Left hindlimb (tissue), 1 donor: ENCODE measurements at regions not wholly inside any gene's neighbourhood (a gene's known extent, or its start where the extent isn't known, plus 50 kb on each side); places are given as distances from the start of the nearest gene placed in this dataset.

Experiments used
- DNase-seq: peaks from one replicate; pipeline ENCODE4 v3.0.0-alpha.2; 2018

DNA sequence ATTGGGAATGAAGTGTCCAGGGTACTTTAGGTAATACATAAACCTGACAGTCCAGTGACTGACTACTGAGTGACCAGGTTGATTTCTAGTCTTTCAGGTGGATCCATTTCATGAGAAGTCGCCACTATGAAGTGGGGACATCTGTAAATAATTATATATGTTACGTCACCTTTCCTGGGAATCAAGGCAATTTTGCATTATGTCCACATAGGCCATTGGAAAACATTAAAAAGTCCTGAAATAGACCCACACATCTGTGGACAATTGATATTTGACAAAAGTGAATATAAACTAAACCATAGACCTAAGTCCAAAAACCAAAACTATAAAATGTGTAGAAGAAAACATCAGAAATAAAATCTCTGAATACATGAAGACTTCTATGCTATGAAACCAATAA, 231.5 kb downstream of the C6orf118 start:
- DNase-seq, result no peak

DNA sequence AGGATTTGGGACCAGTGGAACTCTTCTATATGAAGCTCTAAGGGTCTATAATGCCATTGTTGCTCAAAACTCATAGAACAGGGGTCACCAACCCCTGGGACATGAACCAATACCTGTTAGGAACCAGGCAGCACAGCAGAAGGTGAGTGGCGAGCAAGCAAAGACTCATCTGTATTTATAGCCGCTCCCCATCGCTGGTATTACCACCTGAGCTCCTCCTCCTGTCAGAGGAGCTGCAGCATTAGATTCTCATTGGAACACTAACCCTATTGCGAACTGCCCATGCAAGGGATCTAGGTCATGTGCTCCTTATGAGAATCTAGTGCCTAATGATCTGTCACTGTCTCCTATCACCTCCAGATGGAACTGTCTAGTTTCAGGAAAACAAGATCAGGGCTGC, 237.5 kb downstream of the C6orf118 start:
- DNase-seq, result no peak

DNA sequence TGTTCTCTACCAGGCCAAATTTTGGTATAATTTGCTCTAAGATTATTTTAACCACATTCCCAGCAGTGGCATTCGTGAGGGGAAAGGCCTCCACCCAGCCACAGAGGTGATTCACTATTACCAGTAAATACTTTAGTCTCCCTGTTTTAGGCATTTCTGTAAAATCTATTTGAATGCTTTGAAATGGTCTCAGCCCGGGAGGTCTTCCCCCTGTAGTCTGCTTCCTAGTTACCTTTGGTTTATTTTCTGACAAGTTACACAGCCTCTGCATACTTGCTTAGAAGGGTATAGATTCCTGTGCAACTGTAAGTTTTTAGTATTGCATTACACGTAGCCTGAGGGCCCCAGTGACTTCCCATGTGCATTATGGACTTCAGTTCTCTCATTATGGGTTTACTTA, 248.7 kb downstream of the C6orf118 start:
- DNase-seq, result no peak

DNA sequence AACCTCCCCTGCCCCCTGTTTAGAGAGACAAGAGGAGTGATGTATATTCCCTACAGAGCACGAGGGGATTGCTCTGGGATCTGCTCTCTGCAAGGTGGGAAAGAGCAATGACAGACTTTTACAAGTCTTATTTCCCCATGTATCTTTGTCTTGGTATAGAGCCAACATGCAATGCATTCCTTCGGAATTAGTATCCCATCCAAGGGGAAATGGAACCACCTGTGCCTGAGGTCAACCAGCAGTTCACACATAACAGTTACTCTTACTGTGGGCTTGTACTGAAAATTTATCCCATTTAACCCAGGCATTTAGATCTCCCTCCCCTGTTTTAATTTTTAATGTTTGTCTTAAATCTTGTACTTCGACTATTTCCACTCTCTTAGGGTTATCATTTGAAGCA, 250.4 kb downstream of the C6orf118 start:
- no peak for DNase-seq

DNA sequence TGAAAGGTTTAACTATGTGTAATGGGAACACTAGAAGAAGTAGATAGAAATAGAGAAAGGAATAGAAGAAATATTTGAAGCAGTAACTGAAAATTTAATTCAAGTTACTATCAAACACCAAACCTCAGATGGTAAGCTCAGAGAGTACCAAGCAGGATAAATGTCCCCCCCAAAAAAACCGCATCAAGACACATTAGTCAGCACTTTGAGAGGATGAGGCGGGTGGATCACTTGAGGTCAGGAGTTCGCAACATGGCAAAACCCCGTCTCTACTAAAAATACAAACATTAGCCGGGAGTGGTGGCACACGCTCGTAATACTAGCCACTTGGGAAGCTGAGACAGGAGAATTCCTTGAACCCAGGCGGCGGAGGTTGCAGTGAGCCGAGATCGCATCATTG, 253.1 kb downstream of the C6orf118 start:
- no peak for DNase-seq

DNA sequence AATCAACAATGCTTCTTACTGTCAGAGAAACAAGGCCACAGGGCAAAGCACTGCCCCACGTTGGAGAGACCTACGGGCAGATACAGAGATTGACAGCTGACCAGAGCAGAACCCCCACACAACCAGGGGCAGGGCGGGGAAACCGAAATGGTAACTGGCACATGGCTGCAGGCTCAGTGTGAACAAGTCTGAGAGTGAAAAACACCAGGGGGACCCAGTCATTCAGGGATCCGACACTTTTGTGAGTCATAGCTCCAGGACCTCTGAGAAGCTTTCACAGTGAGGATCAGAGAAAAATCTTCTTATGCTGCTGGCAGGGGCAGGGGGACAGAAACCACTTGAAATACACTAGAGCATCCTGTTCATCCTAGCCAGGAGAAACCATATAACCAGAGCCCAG, 254.2 kb downstream of the C6orf118 start:
- no peak for DNase-seq

DNA sequence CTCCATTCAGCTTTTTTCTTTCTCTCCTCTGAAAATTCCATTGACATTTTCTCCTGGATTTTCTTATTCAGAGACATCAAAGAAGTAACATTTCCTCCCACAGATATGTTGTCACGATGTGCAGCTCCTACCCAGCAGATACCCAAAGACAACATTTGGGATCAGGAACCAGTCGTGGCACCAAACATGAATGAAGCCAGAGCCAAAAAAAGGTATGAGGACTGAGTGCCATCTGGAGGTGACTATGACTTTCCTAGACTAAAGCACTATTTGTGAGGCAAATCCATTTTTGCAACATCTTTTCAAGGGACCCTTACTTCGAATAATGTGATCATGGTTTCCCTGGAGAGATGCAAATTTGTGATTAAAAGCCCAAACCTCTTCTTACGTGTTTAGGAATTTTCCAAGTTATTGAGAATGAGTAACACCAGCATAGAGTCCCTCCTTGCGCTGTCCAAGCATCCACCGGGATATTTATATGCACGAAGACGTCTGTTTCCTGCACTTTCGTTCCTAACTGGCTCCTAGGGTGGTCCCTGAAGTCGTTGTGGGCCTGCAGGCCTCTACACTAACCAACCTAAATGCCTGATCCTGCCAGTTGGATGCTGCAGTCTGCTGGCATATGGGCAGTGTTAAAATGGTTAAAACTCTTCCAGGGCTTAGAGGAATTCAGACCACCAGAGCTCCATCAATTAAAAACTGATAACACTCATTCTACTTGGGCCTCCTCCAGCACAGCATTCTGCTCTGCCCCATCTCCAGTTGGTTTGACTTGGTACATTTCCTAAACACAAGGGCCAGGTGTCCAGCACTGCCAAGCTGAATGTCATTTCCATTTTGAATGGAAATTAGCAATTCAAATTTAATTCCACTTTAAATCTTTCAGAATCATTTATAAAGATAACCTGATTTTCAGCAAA, 256.6 kb downstream of the C6orf118 start:
- no peak for DNase-seq

DNA sequence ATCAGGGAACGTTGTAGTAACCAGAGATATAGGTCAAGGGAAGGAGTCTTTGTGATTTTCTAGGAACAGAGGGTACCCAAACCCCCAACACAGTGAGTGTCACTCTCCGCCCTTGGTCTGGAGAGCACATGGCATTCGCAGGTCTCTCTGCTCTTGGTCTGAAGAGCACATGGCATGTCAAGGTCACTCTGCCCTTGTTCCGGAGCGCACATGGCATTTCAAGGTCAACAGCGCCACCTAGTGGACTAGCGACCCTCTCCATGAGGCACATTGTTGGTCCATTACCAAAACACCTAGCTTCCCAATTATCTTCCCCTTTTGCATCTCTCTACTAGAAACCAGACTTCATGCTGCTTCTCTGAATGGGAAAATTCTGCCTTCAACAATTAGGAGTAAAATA, 260.0 kb downstream of the C6orf118 start:
- DNase-seq, result no peak

DNA sequence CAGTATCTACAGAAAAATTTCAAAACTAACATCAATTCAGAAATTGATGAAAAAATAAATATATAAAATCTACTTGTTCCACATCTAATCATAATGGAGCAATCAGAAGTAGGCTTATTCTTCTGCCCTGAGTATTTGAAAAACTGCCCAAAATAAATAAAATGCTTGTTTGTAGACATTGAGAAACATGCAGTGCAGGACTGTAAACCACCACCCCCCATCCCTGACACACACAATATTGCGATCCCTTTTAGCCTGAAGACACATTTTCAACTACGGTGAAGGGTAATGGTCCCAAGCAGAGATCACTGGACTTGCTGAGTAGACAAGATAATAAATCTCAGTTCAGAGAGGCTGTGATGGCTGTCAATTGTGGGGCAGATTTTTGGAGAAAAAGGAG, 261.5 kb downstream of the C6orf118 start:
- DNase-seq, result no peak

DNA sequence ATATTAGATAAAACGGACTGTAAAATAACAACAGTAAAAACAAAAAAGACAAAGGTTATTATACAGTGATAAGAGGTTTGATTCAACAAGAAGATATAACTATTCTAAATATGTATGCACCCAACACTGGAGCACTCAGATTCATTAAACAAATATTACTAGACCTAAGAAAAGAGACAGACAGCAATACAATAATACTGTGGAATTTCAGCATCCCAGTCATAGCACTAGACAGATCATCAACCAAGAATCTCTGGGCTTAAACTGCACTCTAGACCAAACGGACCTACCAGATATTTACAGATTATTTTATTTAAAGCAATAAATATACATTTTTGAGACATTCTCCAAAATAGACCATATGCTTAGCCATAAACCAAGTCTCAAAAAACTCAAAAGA, 263.8 kb downstream of the C6orf118 start:
- DNase-seq, result no peak

DNA sequence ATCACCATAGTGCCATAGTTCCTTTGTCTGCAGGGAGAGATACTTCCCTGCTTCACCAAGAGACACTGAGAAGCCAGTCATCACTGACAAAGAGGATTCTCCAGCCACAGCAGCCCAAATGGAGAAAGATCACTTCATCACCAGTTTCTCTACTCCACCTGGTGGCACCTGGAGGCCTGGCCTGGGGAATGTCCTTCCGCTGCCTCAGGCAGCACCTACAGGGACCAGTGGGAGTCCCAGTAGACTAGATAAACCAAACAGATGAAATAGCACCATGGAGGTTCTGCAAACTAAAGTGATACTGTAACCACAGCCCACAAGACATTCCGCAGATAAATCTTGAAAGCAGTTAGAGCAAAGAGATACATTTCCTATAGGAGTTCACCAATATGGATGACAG, 266.5 kb downstream of the C6orf118 start:
- DNase-seq, result no peak

DNA sequence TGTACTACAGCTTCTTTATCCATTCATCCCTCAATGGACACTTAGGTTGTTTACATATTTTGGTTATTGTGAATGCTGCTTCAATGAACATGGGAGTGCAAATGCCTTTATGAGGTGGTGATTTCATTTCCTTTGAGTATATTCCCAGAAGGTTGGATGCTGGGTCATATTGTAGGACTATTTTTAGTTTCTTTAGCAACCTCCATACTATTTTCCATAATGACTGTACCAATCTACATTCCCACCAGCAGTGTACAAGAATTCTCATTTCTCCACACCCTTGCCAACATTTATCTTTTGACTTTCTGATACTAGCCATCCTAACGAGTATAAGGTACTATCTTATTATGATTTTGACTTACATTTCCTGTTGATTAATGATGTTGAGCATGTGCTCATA, 269.0 kb downstream of the C6orf118 start:
- no peak for DNase-seq

DNA sequence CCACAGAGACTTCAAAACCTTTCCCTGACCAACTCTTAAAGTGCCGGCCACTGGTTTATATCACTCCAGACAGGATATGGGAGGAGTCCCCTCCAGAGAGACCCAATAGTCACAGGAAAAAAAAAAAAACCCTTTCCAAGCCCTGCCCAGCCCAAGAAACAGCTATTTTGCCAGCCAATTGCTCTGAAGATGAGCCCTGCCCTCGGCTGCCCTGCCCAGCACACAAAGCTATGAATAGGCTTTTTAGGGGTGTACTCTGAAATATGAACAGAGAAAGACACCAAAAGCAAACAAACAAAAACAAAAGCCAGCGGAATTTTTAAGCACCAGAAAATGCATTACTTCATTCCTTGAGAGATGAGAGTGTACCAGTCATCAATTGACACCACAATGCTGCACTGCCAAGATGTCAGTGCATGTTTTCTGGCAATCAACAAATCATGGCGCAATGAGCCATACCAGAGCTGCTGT, 275.1 kb downstream of the C6orf118 start:
- no peak for DNase-seq

DNA sequence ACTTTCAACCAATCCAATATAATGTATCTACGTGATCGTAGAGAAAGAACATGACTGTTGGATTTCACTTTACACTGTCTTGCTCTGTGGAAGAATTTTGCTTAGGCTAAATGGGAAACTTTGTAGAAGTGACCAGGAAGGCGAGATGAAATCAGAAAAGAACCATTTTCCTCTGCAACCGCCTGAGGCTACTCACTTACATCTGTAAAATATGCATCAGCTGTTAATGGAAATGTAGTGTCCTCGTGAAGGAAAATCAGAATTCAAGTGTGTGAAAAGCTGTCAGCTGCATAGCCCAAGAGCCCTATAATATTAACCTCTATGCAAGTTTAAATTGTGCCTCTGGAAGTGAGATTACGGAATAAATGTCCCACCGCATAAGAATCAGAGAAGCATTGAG, 277.9 kb downstream of the C6orf118 start:
- DNase-seq, result no peak

DNA sequence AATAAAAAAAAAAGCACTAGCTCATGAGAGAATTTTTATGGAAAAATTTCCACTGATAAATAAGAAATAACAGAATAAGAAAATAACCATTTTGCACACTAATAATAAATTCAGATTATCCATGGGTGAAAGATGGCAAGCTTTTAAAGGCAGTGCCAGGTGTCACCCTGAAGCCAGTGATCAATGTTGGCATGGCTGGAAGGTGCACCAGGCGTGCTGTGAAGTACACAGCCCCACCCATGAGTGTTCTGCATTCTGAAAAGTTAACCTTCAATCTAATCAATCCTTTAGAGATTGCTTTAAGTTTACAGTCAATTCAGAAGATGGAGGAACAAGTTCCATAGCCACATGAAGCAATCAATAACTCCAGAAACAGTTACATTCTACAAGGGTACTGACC, 284.4 kb downstream of the C6orf118 start:
- DNase-seq, result no peak

DNA sequence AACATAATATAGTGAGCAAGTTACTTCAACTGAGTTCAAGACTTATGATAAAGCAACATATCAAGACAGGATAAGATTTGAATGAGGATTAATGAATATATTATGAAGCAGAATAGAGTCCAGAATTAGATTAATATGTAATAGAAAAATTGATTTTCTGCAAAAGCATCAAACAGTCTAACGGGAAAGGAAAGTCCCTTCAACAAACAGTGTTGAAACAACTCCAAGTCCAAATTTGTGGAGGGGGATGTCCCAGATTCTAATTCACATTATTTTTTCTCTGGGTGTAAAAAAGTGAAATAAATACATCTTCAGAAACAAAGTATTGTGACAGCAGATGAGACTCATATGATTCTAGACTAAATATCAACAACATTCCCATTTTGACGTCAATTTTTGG, 289.7 kb downstream of the C6orf118 start:
- DNase-seq, result no peak

DNA sequence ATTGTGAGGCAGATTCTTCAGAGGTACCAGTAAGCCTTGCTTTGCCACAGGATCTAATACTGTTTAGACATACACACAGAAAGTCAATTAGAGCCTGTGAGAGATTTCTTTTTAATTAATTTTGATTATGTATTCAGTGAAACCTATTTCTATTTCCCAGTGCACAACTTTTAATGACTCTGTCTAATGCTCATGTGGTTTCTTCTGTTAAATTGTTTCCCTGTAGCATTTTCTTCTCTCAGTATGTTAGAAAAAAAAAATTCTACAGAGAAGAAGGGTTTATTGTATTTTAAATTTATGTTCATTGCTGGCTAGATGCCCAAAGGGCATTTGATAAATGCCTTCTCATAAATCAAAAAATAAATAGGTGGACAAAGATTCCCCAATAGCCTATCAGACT, 293.7 kb downstream of the C6orf118 start:
- no peak for DNase-seq

DNA sequence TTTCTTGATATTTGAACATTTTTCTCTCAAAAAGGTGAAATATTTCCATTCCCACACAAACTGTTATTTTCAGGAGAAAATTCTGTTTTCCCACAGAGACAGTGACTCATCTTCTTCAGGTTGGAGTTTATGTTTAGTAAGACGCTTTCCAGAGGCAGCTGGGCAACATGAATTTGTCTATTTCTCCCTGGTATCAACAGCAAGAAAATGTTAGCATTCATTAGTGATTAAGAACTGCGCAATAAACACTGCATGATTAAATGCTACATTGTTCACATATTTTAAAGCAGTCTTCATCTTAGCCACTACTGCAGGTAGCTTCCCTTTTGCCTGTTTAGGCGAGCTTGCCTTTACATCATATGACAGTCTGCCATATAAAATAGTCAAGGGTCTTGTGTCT, 295.7 kb downstream of the C6orf118 start:
- DNase-seq, result no peak

DNA sequence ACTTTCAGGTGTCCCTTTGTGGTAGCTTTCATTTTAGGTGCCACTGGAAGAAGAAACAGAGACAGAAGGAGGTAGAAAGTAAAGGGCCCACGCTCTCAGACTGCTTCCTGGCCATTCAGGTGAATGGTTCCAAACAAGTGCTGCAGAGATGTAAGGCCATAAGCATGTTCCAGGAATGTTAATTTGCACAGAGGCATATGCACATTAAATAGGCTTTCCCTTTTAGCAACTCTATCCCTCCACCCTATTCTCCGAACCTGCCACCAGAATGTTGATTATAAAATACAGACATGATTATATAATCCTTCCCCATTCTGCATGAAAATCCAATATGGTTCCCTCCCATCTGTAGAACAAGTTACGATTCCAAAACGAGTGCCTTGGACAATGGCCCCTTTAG, 297.2 kb downstream of the C6orf118 start:
- no peak for DNase-seq

DNA sequence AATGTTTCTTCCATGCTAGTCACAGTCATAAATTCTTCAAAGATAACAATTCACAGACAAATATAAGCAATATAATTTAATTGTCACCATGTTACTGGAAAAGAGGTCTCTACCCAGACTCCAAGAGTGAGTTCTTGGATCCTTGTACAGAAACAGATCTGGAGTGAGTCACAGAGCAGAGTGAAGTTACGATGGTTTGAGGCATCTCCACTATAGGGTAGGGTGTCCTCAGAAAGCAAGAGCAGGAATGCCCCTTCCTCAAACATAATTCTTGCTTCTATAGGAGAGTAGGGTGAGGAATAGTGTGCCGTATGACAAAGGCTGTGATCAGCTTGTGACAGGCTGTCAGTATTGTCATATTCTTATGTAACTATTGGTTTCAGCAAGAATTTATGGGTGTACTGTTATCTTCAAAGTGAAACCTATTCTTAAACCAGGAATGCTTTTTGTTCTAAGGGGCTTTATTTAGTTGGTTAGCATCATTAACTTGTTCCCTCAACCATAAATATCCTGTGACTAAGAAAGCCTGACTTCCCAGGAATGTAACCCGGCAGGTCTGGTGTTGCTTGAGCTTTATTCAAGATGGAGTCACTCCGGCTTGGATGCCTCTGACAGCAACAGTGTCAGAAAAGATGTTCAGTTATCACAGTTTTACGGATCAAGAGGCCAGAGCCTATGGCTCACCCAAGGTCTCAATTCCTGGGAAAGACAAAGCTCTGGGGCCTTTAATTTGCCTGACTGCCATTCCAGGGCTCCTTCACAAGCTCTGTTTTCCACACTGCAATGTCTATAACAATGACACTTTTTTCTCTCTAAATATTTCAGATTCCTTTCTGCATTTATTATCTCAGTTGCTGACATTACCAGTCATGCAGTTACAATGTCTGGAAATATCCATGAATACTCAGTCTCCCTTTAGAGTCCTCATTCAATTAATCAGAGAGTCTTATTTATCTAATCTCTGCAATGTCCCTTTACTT, 298.6 kb downstream of the C6orf118 start:
- DNase-seq, result no peak

DNA sequence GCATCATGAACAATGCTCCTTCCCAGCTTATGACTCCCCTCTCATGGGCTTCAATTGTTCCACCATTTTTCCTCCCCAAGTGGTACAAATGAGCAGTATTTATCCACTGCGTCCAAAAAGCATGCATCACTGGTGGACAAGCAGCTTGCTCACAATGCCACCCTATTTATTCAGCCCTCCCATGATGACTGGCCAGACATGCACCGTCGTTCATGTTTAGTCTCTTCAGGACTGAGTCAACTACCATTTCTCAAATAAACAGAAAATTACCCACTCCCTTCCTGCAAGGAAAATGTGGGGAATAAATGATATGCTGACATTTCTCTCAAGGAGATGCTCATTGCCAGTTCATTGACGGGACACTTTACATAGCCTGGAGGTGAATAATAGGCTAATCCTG, 300.4 kb downstream of the C6orf118 start:
- DNase-seq, result no peak

DNA sequence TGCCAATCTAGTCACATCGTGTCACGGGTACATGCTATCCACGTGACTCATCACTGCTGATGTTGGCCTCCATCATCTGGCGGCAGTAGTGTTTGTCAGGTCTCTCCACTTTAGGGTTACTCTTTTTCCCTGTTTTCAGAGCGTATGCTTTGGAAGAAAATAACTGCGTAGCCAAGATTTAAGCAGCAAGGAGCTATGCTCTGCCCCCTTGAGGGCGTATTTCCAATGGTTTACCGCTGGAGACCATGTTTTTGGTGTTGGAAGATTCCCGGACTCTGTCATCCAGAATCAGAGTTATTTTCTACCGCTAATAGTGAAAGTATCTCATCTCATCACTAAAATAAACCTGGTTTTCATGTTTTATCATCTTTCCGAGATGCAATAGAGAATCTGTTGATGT, 306.5 kb downstream of the C6orf118 start:
- DNase-seq, result no peak

DNA sequence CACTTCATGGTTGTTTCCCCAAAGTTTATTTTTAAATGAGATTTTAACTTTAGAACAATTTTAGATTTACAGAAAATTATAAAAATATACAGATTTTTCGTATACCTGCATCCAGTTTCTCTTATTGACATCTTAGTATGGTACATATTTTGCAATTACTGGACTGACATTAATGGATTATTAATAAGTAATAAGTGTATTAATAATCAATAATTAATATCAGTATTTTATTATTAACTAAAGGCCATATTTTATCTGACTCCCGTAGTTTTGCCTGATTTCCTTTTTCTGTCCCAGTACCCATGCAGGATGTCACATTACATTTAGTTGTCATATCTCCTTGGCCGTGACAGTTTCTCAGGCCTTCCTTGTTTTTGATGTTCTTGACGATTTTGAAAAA, 307.0 kb downstream of the C6orf118 start:
- DNase-seq, result no peak
